Gastroesophageal sphincter (tissue), 4 donors: ENCODE measurements at regions not wholly inside any gene's neighbourhood (a gene's known extent, or its start where the extent isn't known, plus 50 kb on each side); places are given as distances from the start of the nearest gene placed in this dataset.

ENCODE experiments used
- ATAC-seq: fragments of 150-250 bp; one replicate; pipeline ENCODE4 v1.9.1; 2016; ENCODE audit warnings: mild to moderate bottlenecking, moderate library complexity
- H3K27ac ChIP-seq, 4 donors: fragments of 200-600 bp; sonication (generic) in 3 of 4; 1 replicate in 3 of 4; 2 replicates in 1 of 4; pipeline ENCODE4 v1.5.1; 2016 to 2019
- H3K27me3 ChIP-seq: fragments of 200-600 bp; sonication (generic); one replicate; pipeline ENCODE4 v1.5.1; 2019
- H3K36me3 ChIP-seq, 2 donors: fragments of 200-600 bp; sonication (generic); one replicate each; pipeline ENCODE4 v1.5.1; 2019; ENCODE audit warnings: control low read depth in 1 of 2
- H3K4me1 ChIP-seq, 3 donors: fragments of 200-600 bp; sonication (generic); 1 replicate in 2 of 3; 2 replicates in 1 of 3; pipeline ENCODE4 v1.5.1; 2016 to 2019; ENCODE audit warnings: control low read depth in 2 of 3
- H3K4me3 ChIP-seq, 2 donors: fragments of 200-600 bp; sonication (generic); one replicate each; pipeline ENCODE4 v1.5.1; 2019; ENCODE audit warnings: mild to moderate bottlenecking in 1 of 2, moderate library complexity in 1 of 2
- H3K9me3 ChIP-seq, 3 donors: fragments of 200-600 bp; sonication (generic); one replicate each; pipeline ENCODE4 v1.5.1; 2017 to 2019; ENCODE audit warnings: control low read depth in 2 of 3
- CTCF ChIP-seq, 4 experiments: fragments of 200-600 bp in 2 of 4; fragments of 450-650 bp in 2 of 4; sonication (generic) in 1 of 4; IDR thresholded peaks; one replicate each; pipeline ENCODE4 v1.5.1; 2017 to 2019; ENCODE audit warnings: antibody characterized with exemption in 4 of 4, mild to moderate bottlenecking in 2 of 4, moderate library complexity in 2 of 4
- EP300 ChIP-seq: sonication (generic); formaldehyde crosslinking; IDR thresholded peaks from one replicate; pipeline ENCODE4 v1.6.1; 2017; ENCODE audit warnings: antibody characterized with exemption, mild to moderate bottlenecking
- POLR2A ChIP-seq, 2 donors: fragments of 450-650 bp; IDR thresholded peaks; one replicate each; pipeline ENCODE4 v1.6.1; 2017; ENCODE audit warnings: antibody characterized with exemption in 2 of 2, mild to moderate bottlenecking in 2 of 2, moderate library complexity in 1 of 2
- POLR2AphosphoS5 ChIP-seq: sonication (generic); formaldehyde crosslinking; IDR thresholded peaks from one replicate; pipeline ENCODE4 v1.6.1; 2017; ENCODE audit warnings: antibody characterized with exemption
- WGBS, 2 donors: methylation state at CpG; one replicate each; pipeline ENCODE4 v1.1.5; 2018; ENCODE audit warnings: low coverage in 1 of 2; 5-methylcytosine and 5-hydroxymethylcytosine counted together

- no peaks in the 10 kb centered on the region for H3K27me3 ChIP-seq
- H3K27ac ChIP-seq: no peak overlapping the region
- no peak overlapping the region for H3K4me3 ChIP-seq
- no peaks in the 10 kb centered on the region for H3K36me3 ChIP-seq
- TF ChIP-seq EP300 (no peak), CTCF (IDR thresholded peaks at IDR 0.05) (no peak), POLR2AphosphoS5 (no peak), POLR2A (IDR thresholded peaks at IDR 0.05) (no peak)
- WGBS, 2 donors: 92% methylated on average over 2 of the region's 4 CpGs; no CpG with 5 or more reads in 1 of the 2 donors
- ATAC-seq: no peak
- H3K9me3 ChIP-seq: peaks cover 0 to 4% (median 0%) of the 10 kb centered on the region in 3 donors
- H3K4me1 ChIP-seq: no peaks in the 10 kb centered on the region
Observed at GRCh38 chrX:97995834-97996233, 1112.1 kb downstream of the RPA4 start.

- no peak overlapping the region for H3K4me3 ChIP-seq
- no peaks in the 10 kb centered on the region for H3K4me1 ChIP-seq
- TF ChIP-seq POLR2A (IDR thresholded peaks at IDR 0.05) (no peak), CTCF (IDR thresholded peaks at IDR 0.05) (no peak), POLR2AphosphoS5 (no peak), EP300 (no peak)
Observed at GRCh38 chrX:98028691-98029090, 1145.0 kb downstream of the RPA4 start.

GRCh38 chrX:98029861-98030260, 1146.2 kb downstream of the RPA4 start:
- Histone ChIP-seq H3K4me1 (no peaks in the 10 kb centered on the region), H3K36me3 (no peaks in the 10 kb centered on the region), H3K27ac (no peak overlapping the region), H3K9me3 (no peaks in the 10 kb centered on the region), H3K4me3 (no peak overlapping the region), H3K27me3 (no peaks in the 10 kb centered on the region)
- WGBS, 2 donors: no CpG with 5 or more reads among the region's 12 CpGs
- TF ChIP-seq POLR2A (IDR thresholded peaks at IDR 0.05) (no peak), EP300 (no peak), CTCF (IDR thresholded peaks at IDR 0.05) (no peak), POLR2AphosphoS5 (no peak)
- no peak for ATAC-seq

More at GRCh38 chrX:98028691-98029090, 1145.0 kb downstream of the RPA4 start:
- no CpG with 5 or more reads among the region's 4 CpGs for WGBS, 2 donors
- Histone ChIP-seq H3K27ac (no peak overlapping the region), H3K27me3 (no peaks in the 10 kb centered on the region), H3K36me3 (no peaks in the 10 kb centered on the region), H3K9me3 (no peaks in the 10 kb centered on the region)
- ATAC-seq: no peak

GRCh38 chrX:98057176-98057575, 1173.5 kb downstream of the RPA4 start:
- TF ChIP-seq POLR2A (IDR thresholded peaks at IDR 0.05) (no peak), EP300 (no peak), POLR2AphosphoS5 (no peak), CTCF (IDR thresholded peaks at IDR 0.05) (no peak)
- H3K4me1 ChIP-seq: no peaks in the 10 kb centered on the region
- no peaks in the 10 kb centered on the region for H3K27me3 ChIP-seq
- no peak overlapping the region for H3K4me3 ChIP-seq
- H3K9me3 ChIP-seq: no peaks in the 10 kb centered on the region
- no CpG with 5 or more reads among the region's 3 CpGs for WGBS, 2 donors
- ATAC-seq: no peak
- no peak overlapping the region for H3K27ac ChIP-seq
- H3K36me3 ChIP-seq: no peaks in the 10 kb centered on the region

GRCh38 chrX:98065151-98065550, 1181.4 kb downstream of the RPA4 start:
- Histone ChIP-seq H3K4me3 (no peak overlapping the region), H3K36me3 (no peaks in the 10 kb centered on the region), H3K27me3 (no peaks in the 10 kb centered on the region), H3K27ac (no peak overlapping the region), H3K4me1 (no peaks in the 10 kb centered on the region), H3K9me3 (no peaks in the 10 kb centered on the region)
- no peak for TF ChIP-seq POLR2AphosphoS5
- TF ChIP-seq CTCF (IDR thresholded peaks at IDR 0.05): no peak
- no peak for TF ChIP-seq POLR2A (IDR thresholded peaks at IDR 0.05)
- TF ChIP-seq EP300: no peak
- WGBS, 2 donors: 44 to 67% methylated on average over 1 to 2 of the region's 2 CpGs
- no peak for ATAC-seq
